ENCODE measurements at regions not wholly inside any gene's neighbourhood (a gene's known extent, or its start where the extent isn't known, plus 50 kb on each side); places are given as distances from the start of the nearest gene placed in this dataset.
"Not testable (repeated sequence)": the region's sequence is repeated elsewhere in the genome, so short reads cannot be mapped to it uniquely, and the experiment has no call there.

- DNase-seq (ENCODE audit: low read depth, low spot score); H3K9me3 ChIP-seq (ENCODE audit: control insufficient read depth, insufficient read depth, low read depth, low read length); H3K27ac ChIP-seq (ENCODE audit: low read length); BruUV-seq (replicated peaks); intact Hi-C loops (cut with micrococcal nuclease; ENCODE audit: unreplicated experiment); H3K27me3 ChIP-seq (ENCODE audit: control insufficient read depth, insufficient read depth, low read length); POLR2A ChIA-PET; H3K36me3 ChIP-seq (ENCODE audit: control insufficient read depth, insufficient read depth, low read length); H3K4me3 ChIP-seq (ENCODE audit: low read depth in 2 of 2, low read length in 2 of 2); in situ Hi-C loops (cut with HindIII; ENCODE audit: low pct_unique_long_range_greater_than_20kb, low sequenced_read_pairs); ATAC-seq; CTCF ChIA-PET; H3K4me1 ChIP-seq (ENCODE audit: control insufficient read depth, insufficient read depth, low read length): not testable (repeated sequence)
Observed at GRCh38 chr1:147103416-147104155, 68.7 kb downstream of the PRKAB2 start.

GRCh38 chr1:147099192-147099591 is 73.1 kb downstream of the PRKAB2 start:
- peaks cover 2% of the 10 kb centered on the region for H3K27me3 ChIP-seq (ENCODE audit: control insufficient read depth, insufficient read depth, low read length)
- DNase-seq (ENCODE audit: low read depth, low spot score) (no peak), ATAC-seq (no peak)
- H3K36me3 ChIP-seq (ENCODE audit: control insufficient read depth, insufficient read depth, low read length): no peaks in the 10 kb centered on the region
- in situ Hi-C loops (cut with HindIII; ENCODE audit: low pct_unique_long_range_greater_than_20kb, low sequenced_read_pairs): no loop called here
- no peaks in the 10 kb centered on the region for H3K9me3 ChIP-seq (ENCODE audit: control insufficient read depth, insufficient read depth, low read depth, low read length)
- POLR2A ChIA-PET: no interaction called here
- no TSS peak for BruUV-seq (replicated peaks)
- H3K4me3 ChIP-seq (ENCODE audit: low read depth in 2 of 2, low read length in 2 of 2): no peak overlapping the region
- H3K27ac ChIP-seq (ENCODE audit: low read length): no peak overlapping the region
- no peaks in the 10 kb centered on the region for H3K4me1 ChIP-seq (ENCODE audit: control insufficient read depth, insufficient read depth, low read length)
- CTCF ChIA-PET: no interaction called here
- TF ChIP-seq TCF7L2 (IDR thresholded peaks at IDR 0.05; ENCODE audit: low read depth, low read length): no peak
- no peak for TF ChIP-seq POLR2AphosphoS5 (IDR thresholded peaks at IDR 0.05; ENCODE audit: low read depth, low read length)
- TF ChIP-seq SIN3A (IDR thresholded peaks at IDR 0.05; ENCODE audit: borderline replicate concordance, insufficient read depth, low read depth, low read length): no peak
- intact Hi-C loops (cut with micrococcal nuclease; ENCODE audit: unreplicated experiment): no loop called here

- CTCF ChIA-PET; intact Hi-C loops (cut with micrococcal nuclease; ENCODE audit: unreplicated experiment); in situ Hi-C loops (cut with HindIII; ENCODE audit: low pct_unique_long_range_greater_than_20kb, low sequenced_read_pairs): not testable (repeated sequence)
Observed at GRCh38 chr1:147098338-147098973, 73.8 kb downstream of the PRKAB2 start.

More at GRCh38 chr1:147098338-147098973, 73.8 kb downstream of the PRKAB2 start:
- POLR2A ChIA-PET; H3K27me3 ChIP-seq (ENCODE audit: control insufficient read depth, insufficient read depth, low read length); ATAC-seq; H3K27ac ChIP-seq (ENCODE audit: low read length); H3K4me3 ChIP-seq (ENCODE audit: low read depth in 2 of 2, low read length in 2 of 2); H3K9me3 ChIP-seq (ENCODE audit: control insufficient read depth, insufficient read depth, low read depth, low read length); H3K36me3 ChIP-seq (ENCODE audit: control insufficient read depth, insufficient read depth, low read length); H3K4me1 ChIP-seq (ENCODE audit: control insufficient read depth, insufficient read depth, low read length); BruUV-seq (replicated peaks): not testable (repeated sequence)
- TF ChIP-seq CTCF (IDR thresholded peaks at IDR 0.05): peak; percentile 86
- peak; percentile 13 for DNase-seq (ENCODE audit: low read depth, low spot score)

Measured in Panc1 (cell line).